Suppressor macrophage (primary cell): ENCODE measurements at regions not wholly inside any gene's neighbourhood (a gene's known extent, or its start where the extent isn't known, plus 50 kb on each side); places are given as distances from the start of the nearest gene placed in this dataset.
"Not testable (repeated sequence)": the region's sequence is repeated elsewhere in the genome, so short reads cannot be mapped to it uniquely, and the experiment has no call there.

Experiments
- DNase-seq, 4 experiments: peaks; one replicate each; pipeline ENCODE4 v3.0.0-alpha.2; 2020 to 2022

- DNase-seq = no peak
Observed at GRCh38 chr20:29687438-29687837, 1570.0 kb upstream of the DEFB115 start.

- DNase-seq = peak in 1 of 4 experiments; percentile 0
Observed at GRCh38 chr20:29689411-29690225, 1567.8 kb upstream of the DEFB115 start.

- DNase-seq = no peak
Observed at GRCh38 chr20:29690274-29690673, 1567.2 kb upstream of the DEFB115 start.

- no peak for DNase-seq
Observed at GRCh38 chr20:29740601-29740950, 1516.9 kb upstream of the DEFB115 start.

- no peak for DNase-seq
Observed at GRCh38 chr20:29740951-29741593, 1516.4 kb upstream of the DEFB115 start.

- no peak for DNase-seq
Observed at GRCh38 chr20:29741594-29741893, 1515.9 kb upstream of the DEFB115 start.

- no peak for DNase-seq
Observed at GRCh38 chr20:29741894-29742698, 1515.4 kb upstream of the DEFB115 start.

GRCh38 chr20:29742699-29743100 lies 1514.8 kb upstream of the DEFB115 start:
- DNase-seq = no peak

- no peak for DNase-seq
Observed at GRCh38 chr20:29743101-29743931, 1514.1 kb upstream of the DEFB115 start.

- no peak for DNase-seq
Observed at GRCh38 chr20:29744071-29744470, 1513.4 kb upstream of the DEFB115 start.

- not testable (repeated sequence) for DNase-seq
Observed at GRCh38 chr20:29745534-29746245, 1511.8 kb upstream of the DEFB115 start.

GRCh38 chr20:29750268-29750899 lies 1507.1 kb upstream of the DEFB115 start:
- DNase-seq = no peak

GRCh38 chr20:29752644-29753425 lies 1504.6 kb upstream of the DEFB115 start:
- not testable (repeated sequence) for DNase-seq

- DNase-seq = not testable (repeated sequence)
Observed at GRCh38 chr20:29753426-29753746, 1504.1 kb upstream of the DEFB115 start.

- not testable (repeated sequence) for DNase-seq
Observed at GRCh38 chr20:29753879-29754278, 1503.6 kb upstream of the DEFB115 start.

- not testable (repeated sequence) for DNase-seq
Observed at GRCh38 chr20:29755854-29756498, 1501.5 kb upstream of the DEFB115 start.

- DNase-seq = no peak
Observed at GRCh38 chr20:29756664-29757063, 1500.8 kb upstream of the DEFB115 start.

GRCh38 chr20:29761621-29762385 lies 1495.7 kb upstream of the DEFB115 start:
- DNase-seq = not testable (repeated sequence)

GRCh38 chr20:29762620-29763019 lies 1494.8 kb upstream of the DEFB115 start:
- DNase-seq = no peak
